K562 (cell line): ENCODE measurements at regions not wholly inside any gene's neighbourhood (a gene's known extent, or its start where the extent isn't known, plus 50 kb on each side); places are given as distances from the start of the nearest gene placed in this dataset.

ENCODE experiments used
- ATAC-seq: fragments of 200-7000 bp; cut with Tn5 transposase; 3 replicates; pipeline ENCODE4 v1.9.1; 2020; ENCODE audit warnings: moderate library complexity
- BruUV-seq: library from RNA; stranded (reverse); fragments of 400-500 nt; replicated peaks from 2 replicates; lab custom pipeline; 2021; lab: Mats Ljungman, UMichigan
- CTCF ChIA-PET: fragments of 300-600 bp; formaldehyde crosslinking; extraction: SDS; loops from one replicate; lab custom pipeline; 2021; ENCODE audit warnings: low intra/inter-chr PET ratio; lab: Yijun Ruan, JAX
- POLR2A ChIA-PET: fragments of 300-600, 350-650 bp; sonication (Branson Sonifier 250); formaldehyde crosslinking; extraction: SDS; loops from one replicate; lab custom pipeline; 2021; ENCODE audit warnings: antibody characterized with exemption, inconsistent platforms; lab: Yijun Ruan, JAX
- DNase-seq, 4 experiments: peaks; one replicate each; pipeline versions ENCODE4 v3.0.0 to v3.0.0-alpha.2; 2011 to 2018; ENCODE audit warnings: low spot score in 3 of 4, mixed read lengths in 3 of 4; ENCODE audit errors: extremely low read depth in 1 of 4
- FAIRE-seq: peaks from 2 replicates; lab custom pipeline; 2011; peaks lifted over from hg19 to GRCh38; lab: Jason Lieb, UNC
- H2AFZ ChIP-seq: 2 replicates; pipeline ENCODE4 v1.6.0; 2011; ENCODE audit warnings: low read depth, low read length, control low read depth, inconsistent platforms
- H3K27ac ChIP-seq: fragments of 200-600 bp; 3 replicates; pipeline ENCODE4 v1.8.0; 2011; ENCODE audit warnings: low read depth, mild to moderate bottlenecking, control low read depth, inconsistent platforms, low read length, moderate library complexity, mixed read lengths; ENCODE audit errors: extremely low read depth
- H3K27me3 ChIP-seq, 2 experiments: fragments of 300-600 bp in 1 of 2; 2 replicates in 1 of 2; 3 replicates in 1 of 2; pipeline versions ENCODE4 v1.6.0 to v1.8.0; 2011; ENCODE audit warnings: inconsistent platforms in 2 of 2, low read length in 2 of 2, mild to moderate bottlenecking in 1 of 2, mixed read lengths in 1 of 2, moderate library complexity in 1 of 2; ENCODE audit not compliant: control insufficient read depth in 2 of 2, insufficient read depth in 2 of 2
- H3K36me3 ChIP-seq: fragments of 300-600 bp; 3 replicates; pipeline ENCODE4 v1.8.0; 2011; ENCODE audit warnings: mild to moderate bottlenecking, low read length, inconsistent platforms; ENCODE audit not compliant: control insufficient read depth, insufficient read depth
- H3K4me1 ChIP-seq, 2 experiments: fragments of 200-600 bp in 1 of 2; replicated peaks in 1 of 2; 2 replicates in 1 of 2; 3 replicates in 1 of 2; pipeline versions ENCODE4 v1.5.1 to v1.8.0; 2011; ENCODE audit warnings: inconsistent platforms in 2 of 2, low read length in 2 of 2, mild to moderate bottlenecking in 1 of 2, mixed read lengths in 1 of 2, moderate library complexity in 1 of 2; ENCODE audit not compliant: control insufficient read depth in 2 of 2, insufficient read depth in 2 of 2
- H3K4me2 ChIP-seq: 2 replicates; pipeline ENCODE4 v1.6.1; 2011; ENCODE audit warnings: low read length, control low read depth, inconsistent platforms, mixed read lengths; ENCODE audit not compliant: insufficient read depth
- H3K4me3 ChIP-seq: fragments of 200-600 bp; sonication (generic), shearing (Covaris generic); 2 replicates; pipeline ENCODE4 v1.5.1; 2016; ENCODE audit warnings: control low read depth, inconsistent platforms
- H3K79me2 ChIP-seq: fragments of 200-600 bp; 3 replicates; pipeline ENCODE4 v1.8.0; 2011; ENCODE audit warnings: low read length, inconsistent platforms; ENCODE audit not compliant: control insufficient read depth, insufficient read depth
- H3K9ac ChIP-seq, 2 experiments: 2 replicates each; pipeline versions ENCODE4 v1.6.0 to v1.6.1; 2011; ENCODE audit warnings: low read depth in 2 of 2, low read length in 2 of 2, control low read depth in 1 of 2, inconsistent platforms in 1 of 2, mild to moderate bottlenecking in 1 of 2, mixed read lengths in 1 of 2; ENCODE audit not compliant: insufficient read depth in 1 of 2
- H3K9me1 ChIP-seq: one replicate; pipeline ENCODE4 v1.6.0; 2011; ENCODE audit warnings: inconsistent platforms, mild to moderate bottlenecking, low read length, moderate library complexity; ENCODE audit not compliant: control insufficient read depth, insufficient read depth
- H3K9me3 ChIP-seq: replicated peaks from 2 replicates; pipeline ENCODE4 v1.5.1; 2011; ENCODE audit warnings: low read depth, low read length, inconsistent platforms; ENCODE audit not compliant: control insufficient read depth, insufficient read depth
- H4K20me1 ChIP-seq: replicated peaks from 2 replicates; pipeline ENCODE4 v1.6.1; 2011; ENCODE audit warnings: low read length, inconsistent platforms, mixed read lengths; ENCODE audit not compliant: control insufficient read depth, insufficient read depth
- BRCA1 ChIP-seq, 2 experiments: fragments of 450-650 bp in 1 of 2; sonication (generic) in 1 of 2; formaldehyde crosslinking in 1 of 2; IDR thresholded peaks; 2 replicates each; pipeline versions ENCODE4 v1.5.0 to v1.6.1; 2017 to 2020; ENCODE audit warnings: mild to moderate bottlenecking in 1 of 2, missing genetic modification reagents in 1 of 2
- HNRNPL ChIP-seq: fragments of 200-400 bp; formaldehyde crosslinking; IDR thresholded peaks from 2 replicates; pipeline ENCODE4 v1.6.1; 2017; ENCODE audit warnings: low read depth, mild to moderate bottlenecking, low read length
- JUN ChIP-seq, 2 experiments: sonication (generic) in 1 of 2; formaldehyde crosslinking in 1 of 2; IDR thresholded peaks; 2 replicates each; pipeline versions ENCODE4 v1.6.1 to v1.8.0; 2012 to 2022; ENCODE audit warnings: borderline replicate concordance in 2 of 2, mild to moderate bottlenecking in 2 of 2, improper control_type of control experiment in 1 of 2, low read depth in 1 of 2, low read length in 1 of 2, missing genetic modification reagents in 1 of 2
- MAFG ChIP-seq: fragments of 450-650 bp; conservative IDR thresholded peaks from 2 replicates; pipeline ENCODE4 v1.6.1; 2016; ENCODE audit warnings: missing genetic modification characterization, missing compliant biosample characterization
- POLR2G ChIP-seq: fragments of 200-400 bp; formaldehyde crosslinking; IDR thresholded peaks from 2 replicates; pipeline ENCODE4 v1.6.1; 2017; ENCODE audit warnings: low read depth, mild to moderate bottlenecking, antibody characterized with exemption, low read length, moderate library complexity
- PURB ChIP-seq: sonication (generic); formaldehyde crosslinking; IDR thresholded peaks from 2 replicates; pipeline ENCODE4 v1.9.0; 2021; ENCODE audit warnings: low read depth, mild to moderate bottlenecking, missing genetic modification reagents
- TCF7 ChIP-seq: sonication (generic); IDR thresholded peaks from 2 replicates; pipeline ENCODE4 v1.6.1; 2016; ENCODE audit warnings: antibody characterized with exemption, borderline replicate concordance
- TRIM28 ChIP-seq: fragments of 450-650 bp; IDR thresholded peaks from 2 replicates; pipeline ENCODE4 v1.6.1; 2017
- WGBS: fragments of 100-300 bp; shearing (Covaris generic); methylation state at CpG from one replicate; pipeline ENCODE4 v1.1.6; 2016; ENCODE audit warnings: low coverage, mixed read lengths; ENCODE audit not compliant: insufficient coverage; ENCODE audit errors: missing lambda C conversion rate; 5-methylcytosine and 5-hydroxymethylcytosine counted together
- in situ Hi-C: fragments of 300-500 bp; cut with MboI; formaldehyde crosslinking; loops from 4 replicates; pipeline ENCODE4 v1.15.0; 2018; ENCODE audit warnings: inconsistent platforms, mixed read lengths
- intact Hi-C: fragments of 100-400 bp; cut with micrococcal nuclease; formaldehyde crosslinking; loops from 2 replicates; pipeline ENCODE4 v1.14.2; 2022
- TF ChIP-seq, protein P1 (sequence below): IDR thresholded peaks from 2 replicates; pipeline ENCODE4 v1.6.1; 2011; ENCODE audit not compliant: insufficient read length; ENCODE audit errors: extremely low read depth
- TF ChIP-seq, protein P2 (sequence below), 2 experiments: fragments of 450-650 bp; formaldehyde crosslinking in 1 of 2; IDR thresholded peaks; 2 replicates each; pipeline versions ENCODE4 v1.4.0 to v1.6.1; 2014 to 2020; ENCODE audit warnings: mild to moderate bottlenecking in 2 of 2, borderline replicate concordance in 1 of 2, low read depth in 1 of 2
- TF ChIP-seq, protein P3 (sequence below): fragments of 450-650 bp; IDR thresholded peaks from one replicate; pipeline ENCODE4 v1.6.1; 2018; ENCODE audit warnings: mild to moderate bottlenecking, moderate library complexity; ENCODE audit not compliant: partially characterized antibody

DNA sequence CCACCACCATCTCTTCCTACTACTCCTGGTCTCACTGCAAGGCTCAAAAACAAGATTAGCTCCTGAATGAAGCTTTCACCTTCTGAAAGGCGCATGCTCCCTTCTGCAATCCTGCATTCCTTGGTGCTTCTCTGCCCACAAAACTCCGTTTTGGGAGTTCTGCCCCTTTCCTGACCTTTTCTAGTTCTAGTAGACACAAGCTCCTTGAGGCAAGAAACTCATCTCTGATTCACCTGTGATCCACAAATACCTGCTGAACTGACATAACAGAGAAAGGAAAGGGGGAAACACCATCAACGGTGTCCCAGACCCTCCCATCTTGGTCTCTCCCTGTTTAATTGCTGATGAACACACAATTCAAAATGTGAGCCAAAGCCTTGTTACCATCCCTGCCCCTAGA lies 64.0 kb upstream of the EGR2 start (continued):
- TF ChIP-seq, protein P1, sequence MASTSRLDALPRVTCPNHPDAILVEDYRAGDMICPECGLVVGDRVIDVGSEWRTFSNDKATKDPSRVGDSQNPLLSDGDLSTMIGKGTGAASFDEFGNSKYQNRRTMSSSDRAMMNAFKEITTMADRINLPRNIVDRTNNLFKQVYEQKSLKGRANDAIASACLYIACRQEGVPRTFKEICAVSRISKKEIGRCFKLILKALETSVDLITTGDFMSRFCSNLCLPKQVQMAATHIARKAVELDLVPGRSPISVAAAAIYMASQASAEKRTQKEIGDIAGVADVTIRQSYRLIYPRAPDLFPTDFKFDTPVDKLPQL: no peak

DNA sequence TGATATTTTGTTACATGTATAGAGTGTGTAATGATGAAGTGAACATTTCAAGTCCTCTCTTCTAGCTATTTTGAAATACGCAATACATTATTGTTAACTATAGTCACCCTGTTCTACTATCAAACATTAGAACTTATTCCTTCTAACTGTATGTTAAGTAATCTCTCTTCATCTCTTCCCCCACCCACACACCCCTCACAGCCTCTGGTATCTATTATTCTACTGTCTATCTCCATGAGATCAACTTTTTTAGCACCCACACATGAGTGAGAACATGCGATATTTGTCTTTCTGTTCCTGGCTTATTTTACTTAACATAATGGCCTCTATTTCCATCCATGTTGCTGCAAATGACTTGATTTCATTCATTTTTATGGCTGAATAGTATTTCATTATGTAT lies 57.7 kb upstream of the EGR2 start:
- H3K27ac ChIP-seq: no peak overlapping the region
- H3K36me3 ChIP-seq: no peaks in the 10 kb centered on the region
- 0 out of 5 replicates have a peak, but pooled peaks cover 2 to 5% of the 10 kb centered on the region in 2 experiments for H3K27me3 ChIP-seq
- H3K4me3 ChIP-seq: no peak overlapping the region
- no peak overlapping the region for H3K4me2 ChIP-seq
- in situ Hi-C loops: no loop called here
- H2AFZ ChIP-seq: no peak overlapping the region
- no peaks in the 10 kb centered on the region for H3K9me1 ChIP-seq
- H3K4me1 ChIP-seq: no peaks in the 10 kb centered on the region
- intact Hi-C loops: no loop called here
- no peak overlapping the region for H3K9ac ChIP-seq
- ATAC-seq (no peak), DNase-seq (no peak), FAIRE-seq (no peak)
- CTCF ChIA-PET: no interaction called here
- H3K79me2 ChIP-seq: no peaks in the 10 kb centered on the region
- H3K9me3 ChIP-seq: no peaks in the 10 kb centered on the region
- WGBS: 2% methylated on average over 2 of the region's 2 CpGs
- no TSS peak for BruUV-seq
- no peaks in the 10 kb centered on the region for H4K20me1 ChIP-seq
- POLR2A ChIA-PET: no interaction called here
- no peak for TF ChIP-seq HNRNPL
- no peak for TF ChIP-seq BRCA1 (IDR thresholded peaks at IDR 0.05)
- TF ChIP-seq BRCA1 (CRISPR knock-in tag; IDR thresholded peaks at IDR 0.05): no peak
- TF ChIP-seq TRIM28: no peak
- no peak for TF ChIP-seq MAFG (tag)
- TF ChIP-seq, protein P2, sequence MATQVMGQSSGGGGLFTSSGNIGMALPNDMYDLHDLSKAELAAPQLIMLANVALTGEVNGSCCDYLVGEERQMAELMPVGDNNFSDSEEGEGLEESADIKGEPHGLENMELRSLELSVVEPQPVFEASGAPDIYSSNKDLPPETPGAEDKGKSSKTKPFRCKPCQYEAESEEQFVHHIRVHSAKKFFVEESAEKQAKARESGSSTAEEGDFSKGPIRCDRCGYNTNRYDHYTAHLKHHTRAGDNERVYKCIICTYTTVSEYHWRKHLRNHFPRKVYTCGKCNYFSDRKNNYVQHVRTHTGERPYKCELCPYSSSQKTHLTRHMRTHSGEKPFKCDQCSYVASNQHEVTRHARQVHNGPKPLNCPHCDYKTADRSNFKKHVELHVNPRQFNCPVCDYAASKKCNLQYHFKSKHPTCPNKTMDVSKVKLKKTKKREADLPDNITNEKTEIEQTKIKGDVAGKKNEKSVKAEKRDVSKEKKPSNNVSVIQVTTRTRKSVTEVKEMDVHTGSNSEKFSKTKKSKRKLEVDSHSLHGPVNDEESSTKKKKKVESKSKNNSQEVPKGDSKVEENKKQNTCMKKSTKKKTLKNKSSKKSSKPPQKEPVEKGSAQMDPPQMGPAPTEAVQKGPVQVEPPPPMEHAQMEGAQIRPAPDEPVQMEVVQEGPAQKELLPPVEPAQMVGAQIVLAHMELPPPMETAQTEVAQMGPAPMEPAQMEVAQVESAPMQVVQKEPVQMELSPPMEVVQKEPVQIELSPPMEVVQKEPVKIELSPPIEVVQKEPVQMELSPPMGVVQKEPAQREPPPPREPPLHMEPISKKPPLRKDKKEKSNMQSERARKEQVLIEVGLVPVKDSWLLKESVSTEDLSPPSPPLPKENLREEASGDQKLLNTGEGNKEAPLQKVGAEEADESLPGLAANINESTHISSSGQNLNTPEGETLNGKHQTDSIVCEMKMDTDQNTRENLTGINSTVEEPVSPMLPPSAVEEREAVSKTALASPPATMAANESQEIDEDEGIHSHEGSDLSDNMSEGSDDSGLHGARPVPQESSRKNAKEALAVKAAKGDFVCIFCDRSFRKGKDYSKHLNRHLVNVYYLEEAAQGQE (IDR thresholded peaks at IDR 0.05; ENCODE audit: borderline replicate concordance): no peak
- TF ChIP-seq, protein P2 (CRISPR knock-in tag; IDR thresholded peaks at IDR 0.05; ENCODE audit: low read depth): no peak
- TF ChIP-seq PURB (CRISPR knock-in tag): no peak
- no peak for TF ChIP-seq POLR2G
- TF ChIP-seq TCF7: no peak
- TF ChIP-seq, protein P3, sequence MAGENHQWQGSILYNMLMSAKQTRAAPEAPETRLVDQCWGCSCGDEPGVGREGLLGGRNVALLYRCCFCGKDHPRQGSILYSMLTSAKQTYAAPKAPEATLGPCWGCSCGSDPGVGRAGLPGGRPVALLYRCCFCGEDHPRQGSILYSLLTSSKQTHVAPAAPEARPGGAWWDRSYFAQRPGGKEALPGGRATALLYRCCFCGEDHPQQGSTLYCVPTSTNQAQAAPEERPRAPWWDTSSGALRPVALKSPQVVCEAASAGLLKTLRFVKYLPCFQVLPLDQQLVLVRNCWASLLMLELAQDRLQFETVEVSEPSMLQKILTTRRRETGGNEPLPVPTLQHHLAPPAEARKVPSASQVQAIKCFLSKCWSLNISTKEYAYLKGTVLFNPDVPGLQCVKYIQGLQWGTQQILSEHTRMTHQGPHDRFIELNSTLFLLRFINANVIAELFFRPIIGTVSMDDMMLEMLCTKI: no peak
- no peak for TF ChIP-seq JUN (IDR thresholded peaks at IDR 0.05; ENCODE audit: borderline replicate concordance, low read depth, low read length)
- no peak for TF ChIP-seq JUN (CRISPR knock-in tag; IDR thresholded peaks at IDR 0.05; ENCODE audit: borderline replicate concordance)
